ENCODE measurements at regions not wholly inside any gene's neighbourhood (a gene's known extent, or its start where the extent isn't known, plus 50 kb on each side); places are given as distances from the start of the nearest gene placed in this dataset.

DNA sequence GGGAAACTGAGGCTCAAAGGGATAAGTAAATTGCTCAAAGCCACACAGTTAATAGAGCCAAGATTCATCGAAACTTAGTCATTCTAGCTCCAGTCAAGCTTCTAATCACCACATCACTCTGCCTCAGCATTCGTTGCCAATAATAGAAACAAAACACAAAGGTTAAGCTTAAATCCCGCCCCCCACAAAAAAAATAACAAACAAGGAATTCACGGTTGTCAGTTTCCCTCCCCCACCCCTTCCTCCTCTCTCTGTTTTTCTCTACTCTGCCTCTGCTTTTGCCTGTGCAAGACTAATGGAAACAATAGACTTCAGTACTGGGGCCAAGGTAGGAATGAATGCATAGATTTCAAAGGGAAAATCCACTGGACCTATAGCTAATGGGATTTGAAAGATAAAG lies 70.7 kb upstream of the ZNF644 start:
- no peak for DNase-seq

DNA sequence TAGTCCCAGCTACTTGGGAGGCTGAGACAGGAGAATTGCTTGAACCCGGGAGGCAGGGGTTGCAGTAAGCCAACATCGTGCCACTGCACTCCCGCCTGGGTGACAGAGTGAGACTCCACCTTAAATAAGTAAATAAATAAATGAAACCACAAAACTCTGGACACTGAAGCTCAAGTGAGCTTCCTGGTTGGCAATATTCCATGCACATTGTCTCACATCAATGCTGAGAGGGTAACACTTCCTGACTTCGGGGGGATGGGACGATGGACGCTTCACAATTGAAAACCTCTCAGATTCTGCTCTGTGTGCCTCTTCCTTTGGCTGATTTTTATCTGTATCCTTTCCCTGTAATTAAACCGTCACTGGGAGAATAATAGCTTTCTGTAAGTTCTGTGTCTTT lies 70.0 kb upstream of the ZNF644 start:
- DNase-seq = no peak

DNA sequence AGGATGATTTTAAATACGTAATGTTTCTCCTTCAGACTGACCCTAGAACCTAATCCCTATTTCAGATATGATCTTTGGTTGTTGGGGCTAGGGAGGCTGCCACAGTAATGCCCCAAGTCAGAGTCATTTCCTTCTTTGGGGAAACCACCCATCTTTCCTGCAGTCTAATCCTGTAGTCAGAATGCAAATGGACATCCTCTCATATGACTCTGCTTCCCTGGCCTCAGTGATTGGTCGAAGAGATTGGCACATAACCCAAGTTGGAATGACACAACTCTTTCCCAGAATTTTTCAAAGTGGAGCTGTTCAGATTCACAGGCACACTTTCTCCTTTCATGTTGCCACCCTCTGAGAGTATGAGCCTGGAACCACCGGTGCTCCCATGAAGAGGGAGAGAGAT lies 58.8 kb upstream of the ZNF644 start:
- no peak for DNase-seq

DNA sequence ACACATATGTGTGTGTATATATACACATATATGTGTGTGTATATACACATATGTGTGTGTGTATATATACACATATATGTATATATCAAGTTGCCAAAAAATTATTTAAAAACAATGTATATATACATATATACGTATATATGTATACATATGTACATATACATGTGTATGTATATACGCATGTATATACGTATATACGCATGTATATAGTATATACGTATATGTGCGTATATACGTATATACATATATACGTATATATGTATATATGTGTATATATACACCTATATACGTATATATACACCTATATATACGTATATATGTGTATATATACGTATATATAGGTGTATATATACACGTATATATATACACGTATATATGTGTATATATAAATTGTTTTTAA lies 57.0 kb upstream of the ZNF644 start:
- no peak for DNase-seq

DNA sequence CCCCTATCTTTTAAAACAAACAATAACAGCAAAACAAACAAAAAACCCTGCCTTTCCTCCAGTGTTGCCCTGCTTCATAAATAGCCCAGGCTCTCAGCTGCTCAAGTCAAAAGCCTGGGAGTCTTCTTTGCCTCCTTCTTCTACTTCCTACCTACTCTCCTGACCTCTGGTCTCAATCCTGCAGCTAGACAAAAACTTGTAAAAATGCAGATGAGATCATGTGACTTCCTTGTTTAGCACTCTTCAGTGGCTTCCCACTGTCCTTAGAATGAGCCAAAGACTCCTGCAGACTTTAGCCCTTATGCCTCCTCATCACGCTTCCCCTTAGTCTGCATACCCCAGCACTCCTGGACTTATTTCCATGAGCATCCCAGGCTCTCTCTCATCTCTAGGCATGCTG lies 55.0 kb upstream of the ZNF644 start:
- no peak for DNase-seq

DNA sequence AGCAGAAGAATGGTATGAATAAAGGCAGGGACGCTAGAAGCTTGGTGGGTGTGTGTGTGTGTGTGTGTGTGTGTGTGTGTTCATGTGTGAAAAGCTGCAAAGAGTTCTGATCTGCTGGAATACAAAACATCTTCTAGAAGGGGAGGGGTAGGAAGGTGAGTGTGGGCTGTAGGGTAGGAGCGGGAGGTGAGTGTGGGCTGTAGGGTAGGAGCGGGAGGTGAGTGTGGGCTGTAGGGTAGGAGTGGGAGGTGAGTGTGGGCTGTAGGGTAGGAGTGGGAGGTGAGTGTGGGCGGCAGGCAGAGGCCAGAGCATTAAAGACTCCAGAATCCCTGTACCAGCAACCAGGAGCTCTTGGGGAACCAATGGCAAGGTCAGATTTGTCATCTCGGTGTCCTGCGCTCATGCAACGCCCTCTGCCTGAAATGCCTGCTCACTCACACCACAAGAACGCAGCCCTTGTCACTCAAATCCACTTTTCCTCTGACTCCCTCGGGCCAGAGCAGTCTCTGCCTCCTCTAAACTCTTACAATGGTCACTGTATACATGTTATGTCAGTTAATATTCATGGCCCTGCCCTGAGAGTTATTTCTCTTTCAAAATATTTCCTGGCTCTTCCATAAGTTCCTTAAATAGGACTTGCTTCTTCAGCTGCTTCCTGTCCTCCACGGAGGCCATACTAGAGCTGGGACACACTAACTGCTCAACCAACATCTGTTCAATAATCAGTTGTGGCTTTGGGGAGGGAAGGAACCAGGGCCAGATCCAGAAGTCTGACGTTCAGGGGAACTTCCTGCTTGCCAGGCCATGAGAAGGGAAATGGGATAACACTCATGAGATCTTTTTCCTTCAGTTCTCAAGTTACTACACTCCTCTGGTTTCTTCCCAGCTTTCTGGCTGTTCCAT lies 53.6 kb upstream of the ZNF644 start:
- DNase-seq = no peak

DNA sequence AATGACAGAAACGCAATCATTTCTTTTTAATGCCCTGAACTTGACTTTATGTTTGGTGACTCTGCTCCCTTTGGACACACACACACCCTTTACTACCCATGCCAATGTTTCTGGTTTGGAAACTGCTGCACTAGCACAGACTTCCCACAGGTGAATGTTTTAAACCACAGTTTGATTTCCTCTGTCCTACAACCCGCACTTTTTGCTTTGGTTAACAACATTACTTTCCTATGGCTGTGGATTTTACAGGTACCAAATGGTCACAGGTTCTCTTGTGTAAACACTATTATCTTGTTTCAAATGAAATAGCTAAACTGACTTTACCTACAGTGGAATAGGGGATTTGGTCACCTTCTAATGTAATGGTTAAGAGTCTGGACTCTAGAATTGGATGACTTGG lies 51.5 kb upstream of the ZNF644 start:
- DNase-seq = no peak

DNA sequence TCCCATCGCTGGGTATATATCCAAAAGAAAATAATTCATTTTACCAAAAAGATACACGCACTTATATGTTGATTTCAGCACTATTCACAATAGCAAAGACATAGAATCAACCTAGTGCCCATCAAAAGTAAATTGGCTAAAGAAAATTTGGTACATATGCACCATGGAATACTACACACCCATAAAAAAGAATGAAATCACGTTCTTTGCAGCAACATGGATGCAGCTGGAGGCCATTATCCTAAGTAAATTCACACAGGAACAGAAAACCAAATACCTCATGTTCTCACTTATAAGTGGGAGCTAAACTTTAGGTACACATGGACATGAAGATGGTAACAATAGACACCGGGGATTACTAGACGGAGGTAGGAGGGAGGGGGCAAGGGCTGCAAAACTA lies 50.0 kb upstream of the ZNF644 start:
- DNase-seq = no peak
